ENCODE measurements at regions not wholly inside any gene's neighbourhood (a gene's known extent, or its start where the extent isn't known, plus 50 kb on each side); places are given as distances from the start of the nearest gene placed in this dataset.

GRCh38 chr15:53400986-53401385 is 358.5 kb downstream of the WDR72 start:
- no peak for DNase-seq (ENCODE audit: low spot score)

- no peak for DNase-seq (ENCODE audit: low spot score)
Measured at GRCh38 chr15:53397041-53397616, 362.3 kb downstream of the WDR72 start.

- DNase-seq (ENCODE audit: low spot score): no peak
Measured at GRCh38 chr15:53395871-53396270, 363.6 kb downstream of the WDR72 start.

GRCh38 chr15:53390549-53390948 is 368.9 kb downstream of the WDR72 start:
- DNase-seq (ENCODE audit: low spot score): no peak

- DNase-seq (ENCODE audit: low spot score): no peak
Measured at GRCh38 chr15:53389271-53390037, 370.0 kb downstream of the WDR72 start.

- DNase-seq (ENCODE audit: low spot score): no peak
Measured at GRCh38 chr15:53384417-53384816, 375.0 kb downstream of the WDR72 start.

- no peak for DNase-seq (ENCODE audit: low spot score)
Measured at GRCh38 chr15:53378096-53378800, 381.2 kb downstream of the WDR72 start.

GRCh38 chr15:53367740-53368139 is 391.7 kb downstream of the WDR72 start:
- no peak for DNase-seq (ENCODE audit: low spot score)

- no peak for DNase-seq (ENCODE audit: low spot score)
Measured at GRCh38 chr15:53360881-53361280, 398.6 kb downstream of the WDR72 start.

- no peak for DNase-seq (ENCODE audit: low spot score)
Measured at GRCh38 chr15:53359038-53359437, 400.4 kb downstream of the WDR72 start.

- no peak for DNase-seq (ENCODE audit: low spot score)
Measured at GRCh38 chr15:53354874-53355273, 404.6 kb downstream of the WDR72 start.

- DNase-seq (ENCODE audit: low spot score): no peak
Measured at GRCh38 chr15:53351373-53351772, 408.1 kb downstream of the WDR72 start.

GRCh38 chr15:53346583-53346982 is 412.9 kb downstream of the WDR72 start:
- DNase-seq (ENCODE audit: low spot score): no peak

- DNase-seq (ENCODE audit: low spot score): no peak
Measured at GRCh38 chr15:53331328-53332190, 427.9 kb downstream of the WDR72 start.

- no peak for DNase-seq (ENCODE audit: low spot score)
Measured at GRCh38 chr15:53328341-53328740, 431.1 kb downstream of the WDR72 start.

- DNase-seq (ENCODE audit: low spot score): no peak
Measured at GRCh38 chr15:53324061-53324460, 435.4 kb downstream of the WDR72 start.

GRCh38 chr15:53323191-53323590 is 436.3 kb downstream of the WDR72 start:
- peak; percentile 23 for DNase-seq (ENCODE audit: low spot score)

GRCh38 chr15:53320816-53321215 is 438.6 kb downstream of the WDR72 start:
- no peak for DNase-seq (ENCODE audit: low spot score)

GRCh38 chr15:53312707-53313106 is 446.8 kb downstream of the WDR72 start:
- no peak for DNase-seq (ENCODE audit: low spot score)

GRCh38 chr15:53310709-53311108 is 448.8 kb downstream of the WDR72 start:
- no peak for DNase-seq (ENCODE audit: low spot score)

- no peak for DNase-seq (ENCODE audit: low spot score)
Measured at GRCh38 chr15:53307952-53308624, 451.4 kb downstream of the WDR72 start.

GRCh38 chr15:53305554-53305953 is 453.9 kb downstream of the WDR72 start:
- DNase-seq (ENCODE audit: low spot score): no peak

Data from ecto neural progenitor cell (in vitro differentiated cells).